ENCODE measurements at regions not wholly inside any gene's neighbourhood (a gene's known extent, or its start where the extent isn't known, plus 50 kb on each side); places are given as distances from the start of the nearest gene placed in this dataset.
"Not testable (repeated sequence)": the region's sequence is repeated elsewhere in the genome, so short reads cannot be mapped to it uniquely, and the experiment has no call there.

DNA sequence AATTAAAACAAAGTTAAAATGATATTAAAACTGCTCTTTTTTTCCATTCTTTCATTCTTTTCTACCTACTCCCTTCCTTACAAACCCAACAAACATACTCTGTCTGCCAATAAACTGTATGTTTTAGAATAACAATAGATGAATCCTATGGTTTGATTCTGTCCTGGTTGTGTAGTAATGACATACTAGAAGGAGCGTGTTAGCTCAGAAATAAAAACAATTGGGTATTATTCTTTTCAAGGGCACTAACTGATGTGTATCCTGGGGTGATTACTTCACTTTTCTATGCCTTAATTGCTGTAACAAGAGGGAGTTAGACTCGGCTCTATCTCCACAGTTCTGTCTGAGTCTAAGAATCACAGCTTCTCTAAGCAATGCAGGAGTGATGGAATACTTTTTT lies 194.4 kb downstream of the GIPC2 start:
- intact Hi-C loops (cut with micrococcal nuclease) = no loop called here
- no peak for ATAC-seq
- DNase-seq = no peak

DNA sequence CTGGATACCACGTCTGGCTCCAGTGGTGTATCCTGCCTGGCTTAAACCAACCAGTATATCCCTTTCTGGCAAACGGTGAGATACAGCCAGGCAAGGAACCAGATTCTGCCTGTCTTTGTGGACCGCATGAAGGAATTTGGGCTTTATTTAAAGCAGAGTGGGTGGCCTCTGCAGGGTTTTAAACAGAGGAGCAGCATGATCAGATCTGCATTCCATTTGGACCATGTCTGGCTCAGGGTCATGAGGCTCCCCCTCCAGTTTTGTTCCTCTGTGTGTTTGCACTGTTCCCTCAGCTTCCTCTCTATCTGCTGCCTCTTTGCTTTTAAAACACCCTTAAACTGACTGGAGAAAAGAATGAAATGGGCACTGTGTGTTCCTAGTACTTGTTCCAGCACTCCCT lies 195.0 kb downstream of the GIPC2 start:
- DNase-seq (no peak), ATAC-seq (no peak)
- intact Hi-C loops (cut with micrococcal nuclease) = no loop called here

- intact Hi-C loops (cut with micrococcal nuclease) = no loop called here
- no peak for ATAC-seq
- no peak for DNase-seq
Observed at GRCh38 chr1:78247079-78247478, 201.3 kb downstream of the GIPC2 start.

- no peak for ATAC-seq
- no peak for DNase-seq
- intact Hi-C loops (cut with micrococcal nuclease) = no loop called here
Observed at GRCh38 chr1:78250201-78250600, 204.4 kb downstream of the GIPC2 start.

GRCh38 chr1:78254517-78254916 lies 208.8 kb downstream of the GIPC2 start:
- ATAC-seq (no peak), DNase-seq (no peak)
- intact Hi-C loops (cut with micrococcal nuclease) = no loop called here

GRCh38 chr1:78255383-78255782 lies 209.6 kb downstream of the GIPC2 start:
- DNase-seq (no peak), ATAC-seq (peak; percentile 41)
- intact Hi-C loops (cut with micrococcal nuclease) = no loop called here

- intact Hi-C loops (cut with micrococcal nuclease) = no loop called here
Observed at GRCh38 chr1:78255846-78256245, 210.1 kb downstream of the GIPC2 start.

DNA sequence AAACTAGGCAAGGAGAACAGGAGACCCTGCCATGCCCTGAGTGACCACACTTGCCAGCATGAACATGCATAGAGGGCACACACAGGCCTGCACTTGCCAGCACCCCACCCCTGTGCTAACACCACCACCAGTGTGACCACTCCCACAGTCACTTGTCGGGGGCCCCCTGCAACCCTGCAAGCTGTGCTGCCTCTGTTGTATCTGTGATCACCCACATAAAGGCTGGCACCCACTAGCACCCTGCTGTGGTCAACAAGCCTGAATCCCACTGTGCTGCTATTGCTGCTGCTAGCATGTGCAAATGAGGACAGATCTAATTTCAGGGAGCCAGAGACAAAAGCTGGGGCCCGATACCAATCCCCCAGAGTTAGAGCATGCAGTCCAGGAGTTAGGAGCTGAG lies 217.7 kb downstream of the GIPC2 start:
- DNase-seq (no peak), ATAC-seq (no peak)
- intact Hi-C loops (cut with micrococcal nuclease) = no loop called here

More at GRCh38 chr1:78255846-78256245, 210.1 kb downstream of the GIPC2 start:
- ATAC-seq (peak; percentile 55), DNase-seq (no peak)

DNA sequence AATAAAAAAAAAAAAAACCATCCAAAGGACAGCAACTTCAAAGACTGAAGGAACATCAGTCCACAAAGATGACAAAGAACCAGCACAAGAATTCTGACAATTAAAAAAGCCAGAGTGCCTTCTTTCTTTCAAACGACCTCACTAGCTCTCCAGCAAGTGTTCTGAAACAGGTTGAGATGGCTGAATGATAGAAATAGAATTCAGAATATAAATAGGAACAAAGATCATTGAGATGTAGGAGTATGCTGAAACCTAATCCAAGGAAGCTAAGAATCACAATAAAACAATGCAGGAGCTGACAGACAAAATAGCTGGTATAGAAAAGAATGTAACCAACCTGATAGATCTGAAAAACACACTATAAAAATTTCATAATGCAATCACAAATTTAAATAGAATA lies 218.2 kb downstream of the GIPC2 start:
- intact Hi-C loops (cut with micrococcal nuclease) = no loop called here
- ATAC-seq (no peak), DNase-seq (no peak)

GRCh38 chr1:78267513-78268218 lies 221.9 kb downstream of the GIPC2 start:
- DNase-seq (no peak), ATAC-seq (no peak)
- intact Hi-C loops (cut with micrococcal nuclease) = no loop called here

GRCh38 chr1:78269591-78269990 lies 221.2 kb upstream of the PTGFR start:
- intact Hi-C loops (cut with micrococcal nuclease) = no loop called here
- ATAC-seq (no peak), DNase-seq (no peak)

DNA sequence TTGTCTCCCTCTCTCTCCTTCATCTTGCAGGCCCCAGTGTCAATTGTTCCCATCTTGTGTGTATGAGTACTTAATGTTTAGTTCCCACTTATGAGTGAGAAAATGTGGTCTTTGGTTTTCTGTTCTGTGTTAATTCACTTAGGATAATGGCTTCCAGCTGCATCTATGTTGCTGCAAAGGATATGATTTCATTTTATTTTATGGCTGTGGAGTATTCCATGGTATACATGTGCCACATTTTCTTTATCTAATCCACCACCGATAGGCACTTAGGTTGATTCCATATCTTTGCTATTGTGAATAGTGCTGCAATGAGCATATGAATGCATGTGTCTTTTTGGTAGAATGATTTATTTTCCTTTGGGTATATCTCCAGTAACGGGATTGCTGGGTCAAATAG lies 219.4 kb upstream of the PTGFR start:
- intact Hi-C loops (cut with micrococcal nuclease); ATAC-seq; DNase-seq: not testable (repeated sequence)

DNA sequence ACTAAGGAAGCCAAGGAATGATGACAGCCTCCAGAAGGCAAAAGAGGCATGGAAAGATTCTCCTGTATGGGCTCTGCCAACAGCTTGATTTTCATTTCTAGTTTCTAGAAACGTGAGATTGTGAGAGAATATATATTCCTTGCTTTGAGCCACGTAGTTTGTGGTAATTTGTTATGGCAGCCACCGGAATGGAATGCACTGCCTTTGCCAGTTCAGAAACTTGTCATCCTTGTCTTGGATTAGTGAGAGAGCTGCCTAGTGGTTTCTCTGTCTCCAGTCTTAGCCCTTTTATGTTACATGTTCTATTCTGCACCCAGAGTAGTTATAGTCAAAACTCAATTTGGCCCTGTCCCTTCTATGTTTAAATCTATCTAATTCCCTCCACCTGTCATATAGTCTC lies 216.0 kb upstream of the PTGFR start:
- DNase-seq (no peak), ATAC-seq (no peak)
- intact Hi-C loops (cut with micrococcal nuclease) = no loop called here

- ATAC-seq = no peak
- DNase-seq = no peak
- intact Hi-C loops (cut with micrococcal nuclease) = no loop called here
Observed at GRCh38 chr1:78275456-78275855, 215.3 kb upstream of the PTGFR start.

DNA sequence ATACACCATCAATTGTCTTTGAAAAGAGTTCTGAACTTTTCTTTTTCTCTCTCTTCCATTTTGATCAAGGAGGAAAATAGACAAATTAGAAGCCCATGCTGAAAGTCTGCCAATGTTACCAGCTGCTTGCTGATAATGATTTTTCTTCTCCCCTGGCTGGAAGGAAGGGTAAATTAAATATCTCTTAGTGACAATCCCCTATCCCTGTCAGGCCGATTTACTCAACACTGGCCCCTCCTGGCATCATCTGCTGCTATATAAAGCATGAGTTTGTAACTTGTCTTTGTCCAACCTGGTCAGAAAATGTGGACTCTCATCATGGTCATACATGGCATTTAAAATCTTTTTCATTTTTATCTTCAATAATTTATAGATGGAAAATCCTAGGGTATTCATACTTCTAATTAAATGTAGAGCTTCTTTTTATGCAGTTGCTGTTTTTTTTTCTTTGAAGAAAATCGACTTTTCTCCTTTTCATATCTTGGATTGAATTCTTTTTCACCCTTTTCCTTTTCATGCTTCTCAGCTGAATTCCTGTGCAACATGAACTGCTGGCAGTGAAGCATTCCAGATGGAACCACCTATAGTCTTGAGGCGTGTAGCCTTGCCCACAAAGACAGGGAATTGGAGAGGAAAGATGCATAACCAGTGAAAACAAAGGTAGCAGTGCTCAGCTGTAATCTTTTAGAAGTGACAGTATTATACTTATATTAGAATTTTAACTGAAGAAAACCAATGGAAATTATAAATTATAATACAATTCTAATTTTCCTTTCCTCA lies 214.7 kb upstream of the PTGFR start:
- DNase-seq = no peak
- intact Hi-C loops (cut with micrococcal nuclease) = no loop called here
- ATAC-seq = no peak

- DNase-seq (no peak), ATAC-seq (no peak)
- intact Hi-C loops (cut with micrococcal nuclease) = no loop called here
Observed at GRCh38 chr1:78277253-78277652, 213.5 kb upstream of the PTGFR start.

GRCh38 chr1:78279051-78279450 lies 211.7 kb upstream of the PTGFR start:
- ATAC-seq = no peak
- intact Hi-C loops (cut with micrococcal nuclease) = no loop called here
- DNase-seq = no peak

DNA sequence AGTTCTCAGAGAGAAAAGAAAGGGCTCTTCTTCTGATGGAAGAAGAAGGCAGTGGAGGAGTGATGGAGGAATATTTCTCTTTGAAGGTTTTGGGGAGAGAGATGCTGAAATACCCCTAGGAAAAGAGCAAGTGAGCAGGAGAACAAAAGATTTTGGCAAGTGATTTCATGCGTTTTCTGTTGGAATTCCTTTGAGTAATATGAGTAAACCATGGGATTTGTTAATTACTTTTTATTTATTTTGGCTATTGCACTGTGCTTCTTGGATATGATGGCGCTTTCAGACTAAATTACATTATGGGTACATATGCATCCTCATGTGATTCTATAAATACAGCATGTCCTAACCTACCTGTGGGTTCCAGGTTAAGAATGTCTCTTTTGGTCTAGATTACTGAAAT lies 210.1 kb upstream of the PTGFR start:
- DNase-seq (no peak), ATAC-seq (no peak)
- intact Hi-C loops (cut with micrococcal nuclease) = no loop called here

GRCh38 chr1:78281580-78281979 lies 209.2 kb upstream of the PTGFR start:
- DNase-seq = no peak
- intact Hi-C loops (cut with micrococcal nuclease) = no loop called here
- no peak for ATAC-seq

GRCh38 chr1:78283691-78284090 lies 207.1 kb upstream of the PTGFR start:
- no peak for ATAC-seq
- DNase-seq = no peak
- intact Hi-C loops (cut with micrococcal nuclease) = no loop called here

DNA sequence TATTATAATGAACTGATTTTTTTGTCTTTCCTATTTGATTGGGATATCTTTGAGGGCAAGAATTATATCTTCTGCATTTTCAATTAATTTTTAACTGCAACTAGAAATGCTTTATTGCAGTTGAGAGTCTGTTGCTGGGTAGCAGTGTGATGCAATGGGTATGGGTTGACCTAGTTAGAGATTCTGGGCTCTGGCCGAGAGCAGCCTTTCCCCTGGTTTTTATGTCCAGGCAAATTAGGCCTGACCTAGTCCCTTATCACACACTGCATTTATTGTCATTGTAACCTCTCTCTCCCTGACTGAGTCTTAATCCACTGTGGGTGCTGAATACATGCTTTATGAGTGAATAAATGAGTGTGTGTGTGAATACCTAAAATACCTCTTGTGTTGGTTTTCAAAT lies 206.4 kb upstream of the PTGFR start:
- DNase-seq (peak; percentile 40), ATAC-seq (peak; percentile 84)

More for the DNA sequence above, 206.4 kb upstream of the PTGFR start:
- intact Hi-C loops (cut with micrococcal nuclease) = no loop called here

Measured in left ventricle myocardium superior (tissue), 1 donor.